ENCODE measurements at regions not wholly inside any gene's neighbourhood (a gene's known extent, or its start where the extent isn't known, plus 50 kb on each side); places are given as distances from the start of the nearest gene placed in this dataset.

- no peak overlapping the region for H3K4me3 ChIP-seq (ENCODE audit: low read length)
- peak; percentile 80 for DNase-seq (ENCODE audit: low read depth)
- no peak for TF ChIP-seq CTCF (IDR thresholded peaks at IDR 0.05; ENCODE audit: insufficient read depth, low read depth, low read length, missing control alignments)
Measured at GRCh38 chr5:34488984-34489383, 167.1 kb upstream of the RAI14 start.

GRCh38 chr5:34490506-34491250 lies 165.4 kb upstream of the RAI14 start:
- H3K4me3 ChIP-seq (ENCODE audit: low read length): no peak overlapping the region
- no peak for TF ChIP-seq CTCF (IDR thresholded peaks at IDR 0.05; ENCODE audit: insufficient read depth, low read depth, low read length, missing control alignments)

GRCh38 chr5:34491251-34491620 lies 164.9 kb upstream of the RAI14 start:
- no peak for TF ChIP-seq CTCF (IDR thresholded peaks at IDR 0.05; ENCODE audit: insufficient read depth, low read depth, low read length, missing control alignments)
- no peak for DNase-seq (ENCODE audit: low read depth)
- no peak overlapping the region for H3K4me3 ChIP-seq (ENCODE audit: low read length)

More at GRCh38 chr5:34490506-34491250, 165.4 kb upstream of the RAI14 start:
- no peak for DNase-seq (ENCODE audit: low read depth)

GRCh38 chr5:34494111-34494755 lies 161.9 kb upstream of the RAI14 start:
- H3K4me3 ChIP-seq (ENCODE audit: low read length): no peak overlapping the region
- no peak for TF ChIP-seq CTCF (IDR thresholded peaks at IDR 0.05; ENCODE audit: insufficient read depth, low read depth, low read length, missing control alignments)
- DNase-seq (ENCODE audit: low read depth): peak; percentile 39

- DNase-seq (ENCODE audit: low read depth): no peak
- TF ChIP-seq CTCF (IDR thresholded peaks at IDR 0.05; ENCODE audit: insufficient read depth, low read depth, low read length, missing control alignments): no peak
- H3K4me3 ChIP-seq (ENCODE audit: low read length): no peak overlapping the region
Measured at GRCh38 chr5:34495178-34495577, 160.9 kb upstream of the RAI14 start.

GRCh38 chr5:34496260-34496691 lies 159.9 kb upstream of the RAI14 start:
- no peak for TF ChIP-seq CTCF (IDR thresholded peaks at IDR 0.05; ENCODE audit: insufficient read depth, low read depth, low read length, missing control alignments)
- DNase-seq (ENCODE audit: low read depth): no peak

More at GRCh38 chr5:34496260-34496691, 159.9 kb upstream of the RAI14 start:
- H3K4me3 ChIP-seq (ENCODE audit: low read length): no peak overlapping the region

Data from epithelial cell of esophagus (primary cell).